SIG-M5 treated with dmso at 0.1 percent for 504 hours (cell line): ENCODE measurements at regions not wholly inside any gene's neighbourhood (a gene's known extent, or its start where the extent isn't known, plus 50 kb on each side); places are given as distances from the start of the nearest gene placed in this dataset.
"Not testable (repeated sequence)": the region's sequence is repeated elsewhere in the genome, so short reads cannot be mapped to it uniquely, and the experiment has no call there.

Source experiments
- DNase-seq: peaks from one replicate; lab custom pipeline; 2025; ENCODE audit not compliant: unreplicated experiment; lab: John Stamatoyannopoulos, UW

GRCh38 chr16:64731891-64732290, 390.0 kb downstream of the CDH11 start:
- no peak for DNase-seq

DNA sequence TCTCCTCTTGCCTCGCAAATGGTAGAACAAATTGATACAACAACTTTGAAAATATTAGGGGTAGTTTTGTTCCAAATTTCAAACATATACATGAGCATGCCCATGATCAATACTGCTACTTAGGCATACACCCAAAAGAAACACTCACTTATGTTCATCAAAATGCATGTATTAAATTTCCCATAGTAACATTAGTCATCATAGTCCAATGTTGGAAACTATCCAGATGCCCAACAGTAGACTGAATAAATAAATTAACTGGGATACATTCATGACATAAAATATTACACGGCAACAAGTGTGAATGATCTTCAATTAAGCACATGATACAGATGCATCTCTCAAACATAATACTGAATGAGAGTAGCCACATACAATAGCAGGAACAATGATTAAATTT, 391.6 kb downstream of the CDH11 start:
- no peak for DNase-seq

DNA sequence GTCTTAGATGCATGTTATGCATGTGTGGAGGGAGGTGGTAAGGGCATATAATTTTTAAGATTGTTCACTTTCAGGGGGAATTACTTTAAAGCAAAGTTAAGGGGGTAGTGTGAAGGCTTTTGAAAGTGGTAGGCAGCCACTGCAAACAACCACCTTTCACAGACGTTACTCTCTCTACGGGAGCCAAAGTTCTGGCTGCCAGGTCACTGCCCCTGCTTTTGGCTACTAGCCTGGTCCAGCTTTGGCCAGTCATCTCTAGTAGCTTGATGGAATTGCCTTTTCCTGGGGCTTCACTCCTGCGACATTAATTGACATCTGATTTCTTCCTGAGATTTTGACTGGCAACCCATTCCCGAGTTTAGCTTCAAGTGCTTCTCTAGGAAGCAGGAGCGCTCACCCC, 397.5 kb downstream of the CDH11 start:
- no peak for DNase-seq

GRCh38 chr16:64718486-64718885, 403.4 kb downstream of the CDH11 start:
- no peak for DNase-seq

DNA sequence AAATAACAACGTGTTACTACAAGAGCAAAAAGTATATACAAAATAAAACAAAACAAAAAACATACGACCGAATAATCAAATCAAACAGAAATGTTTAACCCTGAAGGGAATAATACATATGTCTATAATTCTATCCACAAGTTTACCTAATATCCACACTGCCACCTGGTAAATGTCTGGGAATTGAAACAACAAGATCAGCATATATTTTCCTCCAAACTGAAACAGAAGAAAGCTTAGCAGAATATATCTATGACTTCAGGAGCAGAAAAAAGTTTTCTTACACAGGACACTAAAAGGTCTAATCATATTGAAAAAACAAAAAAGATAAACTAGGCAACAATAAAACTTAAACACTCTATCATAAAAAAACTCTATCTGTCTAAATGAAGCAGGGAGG, 404.0 kb downstream of the CDH11 start:
- no peak for DNase-seq

DNA sequence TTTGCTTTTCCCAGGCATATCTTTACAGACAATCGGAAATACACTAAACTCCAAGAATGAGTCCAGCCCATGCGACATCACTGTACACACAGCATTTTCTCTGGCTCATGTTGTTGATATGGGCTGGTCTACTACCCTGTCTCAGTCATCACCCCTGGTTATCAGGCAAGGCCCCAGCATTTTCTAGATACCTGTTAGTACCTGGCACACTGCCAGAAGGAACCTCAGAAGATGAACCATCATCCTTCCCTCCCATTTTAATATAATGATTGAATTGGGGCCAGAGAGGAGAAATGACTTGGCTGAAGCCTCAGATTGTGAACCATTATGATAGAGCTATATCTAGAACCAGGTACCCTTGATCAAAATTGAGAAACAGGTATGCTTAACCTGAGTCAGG, 406.2 kb downstream of the CDH11 start:
- DNase-seq: no peak

DNA sequence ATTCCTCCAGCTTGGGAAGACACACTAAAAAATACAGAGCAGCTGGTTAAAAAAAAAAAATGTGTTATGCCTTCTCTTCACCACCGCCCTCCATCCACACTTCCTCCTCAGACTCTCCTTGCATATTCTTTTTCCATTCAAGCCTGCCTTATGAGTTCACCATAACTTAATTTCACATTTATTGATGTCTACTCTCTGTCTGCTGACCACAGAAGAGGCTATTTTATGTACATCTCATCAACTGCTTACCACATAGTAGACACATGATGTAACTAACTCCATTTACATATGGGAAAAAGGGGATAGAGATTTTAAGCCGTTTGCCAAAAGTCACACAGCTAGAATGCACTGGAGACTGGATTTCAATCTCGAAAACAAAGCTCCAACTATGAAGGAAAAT, 409.8 kb downstream of the CDH11 start:
- no peak for DNase-seq

- no peak for DNase-seq
These were observed 410.3 kb downstream of the CDH11 start for GRCh38 chr16:64711596-64711995.

GRCh38 chr16:64711026-64711425, 410.8 kb downstream of the CDH11 start:
- DNase-seq: no peak

GRCh38 chr16:64705443-64705842, 416.4 kb downstream of the CDH11 start:
- no peak for DNase-seq

GRCh38 chr16:64704386-64704785, 417.5 kb downstream of the CDH11 start:
- no peak for DNase-seq

DNA sequence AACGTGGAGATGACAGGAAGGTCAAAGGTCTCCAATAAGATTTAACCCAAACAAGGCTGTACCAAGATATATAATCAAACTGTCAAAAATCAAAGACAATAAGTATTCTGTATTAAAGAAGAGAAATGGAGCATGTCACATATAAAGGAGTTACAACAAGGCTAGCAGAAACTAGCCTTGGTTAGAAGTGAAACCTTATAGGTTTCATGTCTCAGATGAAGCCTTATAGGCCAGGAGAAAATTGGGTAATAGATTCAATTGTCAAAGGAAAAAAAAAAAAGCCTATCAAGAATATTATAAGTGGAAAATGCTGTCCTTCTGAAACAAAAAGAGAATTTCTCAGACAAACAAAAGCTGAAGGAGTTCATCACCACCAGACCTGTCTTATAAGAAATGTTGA, 419.4 kb downstream of the CDH11 start:
- no peak for DNase-seq

DNA sequence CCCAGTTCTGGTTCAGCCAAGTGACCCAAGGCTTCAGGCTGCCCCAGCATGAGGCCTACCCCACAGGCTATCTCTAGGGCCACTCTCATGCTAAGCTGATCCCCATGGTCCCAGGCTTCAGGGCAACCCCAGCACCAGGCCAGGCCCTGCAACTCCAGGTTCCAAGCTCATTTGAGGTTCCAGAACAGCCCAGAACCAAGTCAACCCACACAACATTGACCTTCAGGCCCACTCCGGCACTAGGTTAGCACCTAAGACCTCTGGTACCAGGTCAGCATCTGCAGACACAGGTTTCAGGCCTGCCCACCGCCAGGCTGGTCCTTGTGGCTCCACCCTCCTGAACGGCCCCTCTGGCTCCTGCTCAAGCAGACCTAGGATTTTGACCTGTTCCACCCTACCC, 421.2 kb downstream of the CDH11 start:
- DNase-seq: no peak

DNA sequence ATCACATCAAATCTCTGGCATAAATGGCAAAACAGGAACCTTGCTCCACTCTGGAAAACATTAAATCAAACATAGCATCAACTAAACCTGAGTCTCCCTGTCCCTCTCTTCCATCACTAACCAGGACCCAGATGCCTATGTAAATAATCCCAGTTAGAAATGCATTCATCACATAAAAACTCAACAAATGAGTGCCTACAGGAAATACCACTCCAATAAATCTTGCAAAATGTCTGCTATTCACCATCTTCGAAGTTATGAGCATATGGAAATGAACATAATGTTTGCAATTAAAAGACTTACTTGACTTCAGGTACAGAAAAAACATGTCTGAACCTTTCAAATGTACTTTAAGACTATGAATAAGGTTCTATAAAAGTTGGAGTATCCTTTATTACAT, 425.0 kb downstream of the CDH11 start:
- DNase-seq: no peak

DNA sequence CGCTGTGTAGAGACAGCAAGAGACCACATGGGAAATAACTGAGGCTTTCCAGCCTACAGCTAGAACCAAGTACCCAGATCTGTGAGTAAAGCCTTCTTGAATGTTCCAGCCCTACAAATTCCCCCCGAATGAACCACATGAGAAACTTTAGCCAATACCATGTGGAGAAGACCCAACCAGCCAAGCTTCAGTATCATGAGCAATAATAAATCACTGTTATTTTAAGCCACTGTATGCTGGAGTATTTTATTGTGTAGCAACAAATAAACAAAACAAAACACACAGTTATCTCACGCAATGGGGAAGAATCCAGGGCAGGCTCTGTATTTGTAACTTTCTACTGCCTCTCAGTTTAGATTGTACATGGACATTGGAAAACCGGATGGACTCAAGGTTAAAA, 426.2 kb downstream of the CDH11 start:
- no peak for DNase-seq

GRCh38 chr16:64693946-64694345, 427.9 kb downstream of the CDH11 start:
- no peak for DNase-seq

GRCh38 chr16:64687786-64688185, 434.1 kb downstream of the CDH11 start:
- DNase-seq: no peak

DNA sequence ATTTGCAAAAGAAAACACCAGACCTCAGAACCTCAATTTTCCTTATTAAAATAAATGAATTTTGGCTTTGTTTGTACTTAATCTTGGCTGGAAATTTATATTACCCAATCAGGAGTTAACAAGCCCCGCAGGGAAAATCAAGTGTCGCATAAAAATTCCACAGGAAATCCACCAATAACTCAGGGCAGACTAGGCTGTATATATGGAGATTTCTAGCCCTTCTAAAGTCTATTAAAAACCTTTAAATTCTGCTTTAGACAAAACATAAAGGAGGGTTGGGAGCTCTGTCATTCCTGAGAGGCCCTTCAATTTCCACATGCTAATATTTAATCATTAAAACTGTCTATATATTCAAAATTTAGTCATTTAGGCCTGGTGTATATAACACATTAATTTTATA, 434.7 kb downstream of the CDH11 start:
- DNase-seq: no peak

DNA sequence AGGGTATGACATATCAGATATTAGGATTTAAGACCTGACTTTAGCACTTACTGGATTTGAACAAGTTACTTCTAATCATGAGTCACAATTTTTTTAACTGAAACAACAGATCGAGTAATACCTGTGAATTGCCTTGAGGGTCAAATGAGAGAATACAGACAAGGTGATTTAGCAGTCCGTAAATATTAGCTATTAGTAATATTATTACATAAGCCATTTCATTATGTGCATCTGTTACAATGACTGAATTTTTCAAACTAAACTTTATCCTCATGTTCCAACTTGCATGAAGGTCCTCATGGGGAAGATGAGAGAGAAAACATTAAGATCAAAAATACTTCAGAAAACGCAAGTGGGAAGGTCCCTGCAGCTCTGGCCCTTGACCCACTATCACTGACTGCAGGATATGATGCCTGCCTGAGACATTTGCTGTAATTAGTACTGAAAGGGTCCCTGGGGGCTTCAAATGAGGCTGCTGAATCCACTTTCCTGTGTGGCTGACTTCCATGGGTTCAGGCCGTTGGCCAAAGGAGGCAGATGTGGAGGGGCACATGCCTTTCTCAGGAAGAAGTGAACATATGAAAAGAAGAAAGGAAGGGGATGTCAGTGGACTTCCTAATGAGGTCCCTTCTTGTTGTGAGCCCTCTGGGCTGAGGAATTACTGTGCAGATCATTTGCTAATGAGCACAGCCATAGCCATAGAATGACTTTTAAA, 441.7 kb downstream of the CDH11 start:
- DNase-seq: no peak

- no peak for DNase-seq
These were observed 452.3 kb downstream of the CDH11 start for GRCh38 chr16:64669573-64669972.

GRCh38 chr16:64667334-64667877, 454.5 kb downstream of the CDH11 start:
- no peak for DNase-seq

DNA sequence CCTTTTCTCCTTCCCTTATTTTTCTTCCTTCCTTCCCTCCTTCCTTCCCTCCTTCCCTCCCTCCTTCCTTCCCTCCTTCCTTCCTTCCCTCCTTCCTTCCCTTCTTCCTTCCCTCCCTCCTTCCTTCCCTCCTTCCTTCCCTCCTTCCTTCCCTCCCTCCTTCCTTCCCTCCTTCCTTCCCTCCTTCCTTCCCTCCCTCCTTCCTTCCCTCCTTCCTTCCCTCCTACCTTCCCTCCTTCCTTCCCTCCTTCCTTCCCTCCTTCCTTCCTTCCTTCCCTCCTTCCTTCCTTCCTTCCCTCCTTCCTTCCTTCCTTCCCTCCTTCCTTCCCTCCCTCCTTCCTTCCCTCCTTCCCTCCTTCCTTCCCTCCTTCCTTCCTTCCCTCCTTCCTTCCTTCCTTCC, 459.6 kb downstream of the CDH11 start:
- DNase-seq: not testable (repeated sequence)

DNA sequence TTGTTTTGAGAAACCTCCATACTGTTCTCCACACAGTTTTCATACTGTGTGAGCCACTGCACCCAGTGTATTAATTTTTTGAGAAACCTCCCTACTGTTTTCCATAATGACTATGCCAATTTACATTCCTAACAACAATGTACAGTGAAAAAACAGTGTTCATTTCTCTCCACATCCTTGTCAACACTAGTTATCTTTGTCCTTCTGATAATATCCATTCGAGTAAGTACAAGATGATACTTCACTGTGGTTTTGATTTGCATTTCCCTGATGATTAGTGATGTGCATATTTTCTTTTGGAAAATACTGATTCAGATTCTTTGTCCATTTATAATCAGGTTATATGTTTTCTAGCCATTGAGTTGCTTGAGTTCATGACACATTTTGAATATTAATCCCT, 462.0 kb downstream of the CDH11 start:
- DNase-seq: no peak
